ENCODE measurements at regions not wholly inside any gene's neighbourhood (a gene's known extent, or its start where the extent isn't known, plus 50 kb on each side); places are given as distances from the start of the nearest gene placed in this dataset.
"Not testable (repeated sequence)": the region's sequence is repeated elsewhere in the genome, so short reads cannot be mapped to it uniquely, and the experiment has no call there.

GRCh38 chr14:27256805-27257204 is 659.0 kb upstream of the NOVA1 start:
- intact Hi-C loops (cut with DNase I): no loop called here
- DNase-seq (ENCODE audit: missing footprints) (no peak), ATAC-seq (no peak)

- no peak for ATAC-seq
- no peak for DNase-seq (ENCODE audit: missing footprints)
Observed at GRCh38 chr14:27267876-27268275, 670.0 kb upstream of the NOVA1 start.

GRCh38 chr14:27270716-27271115 is 672.9 kb upstream of the NOVA1 start:
- no peak for DNase-seq (ENCODE audit: missing footprints)
- intact Hi-C loops (cut with DNase I): no loop called here

More at GRCh38 chr14:27267876-27268275, 670.0 kb upstream of the NOVA1 start:
- intact Hi-C loops (cut with DNase I): no loop called here

GRCh38 chr14:27278341-27278740 is 680.5 kb upstream of the NOVA1 start:
- DNase-seq (ENCODE audit: missing footprints) (no peak), ATAC-seq (no peak)
- intact Hi-C loops (cut with DNase I): no loop called here

More at GRCh38 chr14:27270716-27271115, 672.9 kb upstream of the NOVA1 start:
- no peak for ATAC-seq

GRCh38 chr14:27305441-27305945 is 707.7 kb upstream of the NOVA1 start:
- ATAC-seq: no peak
- intact Hi-C loops (cut with DNase I): no loop called here
- DNase-seq (ENCODE audit: missing footprints): no peak

GRCh38 chr14:27312730-27313129 is 714.9 kb upstream of the NOVA1 start:
- DNase-seq (ENCODE audit: missing footprints); intact Hi-C loops (cut with DNase I); ATAC-seq: not testable (repeated sequence)

- intact Hi-C loops (cut with DNase I): no loop called here
- DNase-seq (ENCODE audit: missing footprints) (no peak), ATAC-seq (no peak)
Observed at GRCh38 chr14:27314231-27314630, 716.4 kb upstream of the NOVA1 start.

- ATAC-seq (no peak), DNase-seq (ENCODE audit: missing footprints) (no peak)
- intact Hi-C loops (cut with DNase I): no loop called here
Observed at GRCh38 chr14:27315477-27315876, 717.6 kb upstream of the NOVA1 start.

GRCh38 chr14:27315947-27316346 is 718.1 kb upstream of the NOVA1 start:
- ATAC-seq (no peak), DNase-seq (ENCODE audit: missing footprints) (no peak)
- intact Hi-C loops (cut with DNase I): no loop called here

- intact Hi-C loops (cut with DNase I): no loop called here
- DNase-seq (ENCODE audit: missing footprints) (no peak), ATAC-seq (no peak)
Observed at GRCh38 chr14:27318774-27319420, 721.1 kb upstream of the NOVA1 start.

- intact Hi-C loops (cut with DNase I): no loop called here
- DNase-seq (ENCODE audit: missing footprints): no peak
Observed at GRCh38 chr14:27320261-27320660, 722.4 kb upstream of the NOVA1 start.

GRCh38 chr14:27327095-27327494 is 729.3 kb upstream of the NOVA1 start:
- no peak for ATAC-seq
- intact Hi-C loops (cut with DNase I): no loop called here
- DNase-seq (ENCODE audit: missing footprints): no peak

More at GRCh38 chr14:27320261-27320660, 722.4 kb upstream of the NOVA1 start:
- no peak for ATAC-seq

GRCh38 chr14:27338012-27338411 is 740.2 kb upstream of the NOVA1 start:
- no peak for DNase-seq (ENCODE audit: missing footprints)
- intact Hi-C loops (cut with DNase I): no loop called here
- ATAC-seq: no peak

- ATAC-seq; intact Hi-C loops (cut with DNase I): not testable (repeated sequence)
- peak; percentile 67 for DNase-seq (ENCODE audit: missing footprints)
Observed at GRCh38 chr14:27363036-27363435, 765.2 kb upstream of the NOVA1 start.

- intact Hi-C loops (cut with DNase I): no loop called here
- DNase-seq (ENCODE audit: missing footprints): no peak
- ATAC-seq: no peak
Observed at GRCh38 chr14:27366596-27366995, 768.8 kb upstream of the NOVA1 start.

GRCh38 chr14:27367345-27367744 is 769.5 kb upstream of the NOVA1 start:
- ATAC-seq: no peak
- no peak for DNase-seq (ENCODE audit: missing footprints)
- intact Hi-C loops (cut with DNase I): no loop called here

GRCh38 chr14:27370074-27370473 is 772.2 kb upstream of the NOVA1 start:
- intact Hi-C loops (cut with DNase I): no loop called here
- no peak for DNase-seq (ENCODE audit: missing footprints)
- no peak for ATAC-seq

- intact Hi-C loops (cut with DNase I): no loop called here
- ATAC-seq (no peak), DNase-seq (ENCODE audit: missing footprints) (no peak)
Observed at GRCh38 chr14:27370775-27371174, 772.9 kb upstream of the NOVA1 start.

GRCh38 chr14:27371209-27371608 is 773.4 kb upstream of the NOVA1 start:
- intact Hi-C loops (cut with DNase I): no loop called here
- ATAC-seq (no peak), DNase-seq (ENCODE audit: missing footprints) (no peak)

GRCh38 chr14:27371868-27372267 is 774.0 kb upstream of the NOVA1 start:
- ATAC-seq: no peak
- DNase-seq (ENCODE audit: missing footprints): no peak
- intact Hi-C loops (cut with DNase I): no loop called here

GRCh38 chr14:27372771-27373170 is 774.9 kb upstream of the NOVA1 start:
- intact Hi-C loops (cut with DNase I): no loop called here
- no peak for ATAC-seq

More at GRCh38 chr14:27372771-27373170, 774.9 kb upstream of the NOVA1 start:
- no peak for DNase-seq (ENCODE audit: missing footprints)
